ENCODE measurements at regions not wholly inside any gene's neighbourhood (a gene's known extent, or its start where the extent isn't known, plus 50 kb on each side); places are given as distances from the start of the nearest gene placed in this dataset.

- H3K27me3 Mint-ChIP-seq: peaks cover 3% of the 10 kb centered on the region
- H3K4me3 Mint-ChIP-seq: no peak overlapping the region
- H3K4me1 Mint-ChIP-seq (ENCODE audit: unreplicated experiment): peaks cover 4% of the 10 kb centered on the region
- no peak overlapping the region for H3K27ac Mint-ChIP-seq
- H3K9me3 Mint-ChIP-seq: no peaks in the 10 kb centered on the region
- TF ChIP-seq CTCF (conservative IDR thresholded peaks at IDR 0.05): no peak
- H3K36me3 Mint-ChIP-seq: no peaks in the 10 kb centered on the region
- DNase-seq (ENCODE audit: extremely low spot score, unreplicated experiment): no peak
These were observed 355.5 kb downstream of the ATP23 start for GRCh38 chr12:58296863-58297262.

- peaks cover 2% of the 10 kb centered on the region for H3K27me3 Mint-ChIP-seq
- H3K27ac Mint-ChIP-seq: no peak overlapping the region
These were observed 357.4 kb downstream of the ATP23 start for GRCh38 chr12:58298803-58299202.

GRCh38 chr12:58299371-58299770 lies 358.0 kb downstream of the ATP23 start:
- Mint-ChIP-seq H3K36me3 (no peaks in the 10 kb centered on the region), H3K27me3 (no peaks in the 10 kb centered on the region), H3K4me3 (no peak overlapping the region), H3K9me3 (no peaks in the 10 kb centered on the region), H3K27ac (no peak overlapping the region), H3K4me1 (ENCODE audit: unreplicated experiment) (peaks cover 10% of the 10 kb centered on the region)
- no peak for DNase-seq (ENCODE audit: extremely low spot score, unreplicated experiment)
- no peak for TF ChIP-seq CTCF (conservative IDR thresholded peaks at IDR 0.05)

More at GRCh38 chr12:58298803-58299202, 357.4 kb downstream of the ATP23 start:
- peaks cover 10% of the 10 kb centered on the region for H3K4me1 Mint-ChIP-seq (ENCODE audit: unreplicated experiment)
- H3K9me3 Mint-ChIP-seq: no peaks in the 10 kb centered on the region
- DNase-seq (ENCODE audit: extremely low spot score, unreplicated experiment): no peak
- no peaks in the 10 kb centered on the region for H3K36me3 Mint-ChIP-seq
- no peak for TF ChIP-seq CTCF (conservative IDR thresholded peaks at IDR 0.05)
- no peak overlapping the region for H3K4me3 Mint-ChIP-seq

GRCh38 chr12:58301038-58301729 lies 359.8 kb downstream of the ATP23 start:
- Mint-ChIP-seq H3K9me3 (no peaks in the 10 kb centered on the region), H3K4me3 (no peak overlapping the region), H3K4me1 (ENCODE audit: unreplicated experiment) (peaks cover 10% of the 10 kb centered on the region), H3K27ac (no peak overlapping the region), H3K27me3 (no peaks in the 10 kb centered on the region), H3K36me3 (no peaks in the 10 kb centered on the region)
- TF ChIP-seq CTCF (conservative IDR thresholded peaks at IDR 0.05): no peak
- DNase-seq (ENCODE audit: extremely low spot score, unreplicated experiment): no peak

- H3K9me3 Mint-ChIP-seq: peaks cover 5% of the 10 kb centered on the region
- H3K4me1 Mint-ChIP-seq (ENCODE audit: unreplicated experiment): peaks cover 10% of the 10 kb centered on the region
- DNase-seq (ENCODE audit: extremely low spot score, unreplicated experiment): no peak
- H3K36me3 Mint-ChIP-seq: no peaks in the 10 kb centered on the region
- no peaks in the 10 kb centered on the region for H3K27me3 Mint-ChIP-seq
- H3K27ac Mint-ChIP-seq: no peak overlapping the region
- TF ChIP-seq CTCF (conservative IDR thresholded peaks at IDR 0.05): no peak
- H3K4me3 Mint-ChIP-seq: no peak overlapping the region
These were observed 360.4 kb downstream of the ATP23 start for GRCh38 chr12:58301730-58302122.

All from type B pancreatic cell (in vitro differentiated cells).